HG03575 (cell line): ENCODE measurements at regions not wholly inside any gene's neighbourhood (a gene's known extent, or its start where the extent isn't known, plus 50 kb on each side); places are given as distances from the start of the nearest gene placed in this dataset.
"Not testable (repeated sequence)": the region's sequence is repeated elsewhere in the genome, so short reads cannot be mapped to it uniquely, and the experiment has no call there.

Experiments
- ATAC-seq: cut with Tn5 transposase; IDR thresholded peaks from one replicate; pipeline ENCODE4 v1.9.1; 2021; ENCODE audit not compliant: unreplicated experiment, insufficient number of reproducible peaks, low FRiP score; ENCODE audit errors: extremely low read depth

DNA sequence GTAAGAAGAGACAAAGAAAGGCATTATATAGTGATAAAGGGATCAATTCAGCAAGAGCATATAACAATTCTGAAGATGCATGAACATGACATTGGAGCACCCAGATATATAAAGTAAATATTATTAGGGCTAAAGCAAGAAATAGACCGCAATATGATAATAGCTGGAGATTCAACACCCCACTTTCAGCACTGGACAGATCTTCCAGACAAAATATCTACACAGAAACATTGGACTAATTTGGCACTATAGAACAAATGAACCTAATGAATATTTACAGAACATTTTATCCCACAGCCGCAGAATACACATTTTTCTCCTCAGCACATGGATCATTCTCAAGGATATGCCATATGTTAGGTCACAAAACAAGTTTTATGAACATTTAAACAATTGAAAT is 633.1 kb downstream of the JRKL start:
- no peak for ATAC-seq

DNA sequence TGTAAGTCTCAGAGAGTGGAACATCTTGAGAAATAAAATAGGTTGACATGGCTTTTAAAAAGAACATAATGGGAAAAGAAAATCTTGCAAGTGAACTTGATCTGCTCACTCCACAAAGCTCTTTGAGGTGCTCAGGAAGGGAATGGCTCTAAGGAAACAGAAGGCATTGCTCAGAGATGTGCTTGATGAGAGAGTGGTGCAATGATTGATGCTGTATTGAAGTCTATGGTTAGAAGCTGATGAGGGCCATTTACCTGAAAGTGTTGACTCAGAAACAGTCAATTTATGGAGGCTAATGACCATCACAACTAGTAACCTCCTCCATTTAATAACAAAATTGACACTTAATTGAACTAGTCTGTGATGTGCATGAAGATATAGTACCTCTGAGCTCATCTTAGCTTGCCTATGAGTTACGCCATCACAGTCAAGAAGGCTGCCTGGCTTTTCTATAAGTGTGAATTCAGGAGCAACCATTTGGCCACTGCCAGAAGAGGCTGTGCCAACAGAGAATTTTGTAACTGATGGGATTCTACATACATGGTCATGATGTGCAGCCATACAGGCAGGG is 639.1 kb downstream of the JRKL start:
- ATAC-seq: no peak

DNA sequence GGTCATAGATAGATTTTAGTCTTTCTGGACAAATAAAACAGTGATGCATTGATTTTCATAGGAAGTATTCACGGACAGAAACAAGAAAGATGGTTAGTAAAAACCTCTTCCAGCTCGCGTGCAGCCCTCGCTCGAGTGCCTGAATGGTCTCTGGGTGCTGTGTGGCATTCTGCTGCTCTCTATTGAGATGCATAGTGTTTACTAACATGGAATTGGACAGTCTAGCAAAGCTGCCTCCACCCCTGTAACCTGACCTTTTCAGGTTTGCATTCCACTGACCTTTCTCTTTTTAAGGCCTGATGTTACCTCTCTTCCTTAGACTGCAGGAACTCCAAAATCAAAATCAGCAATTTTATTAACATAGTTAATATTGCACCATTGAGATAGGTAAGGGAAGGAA is 643.4 kb downstream of the JRKL start:
- no peak for ATAC-seq

DNA sequence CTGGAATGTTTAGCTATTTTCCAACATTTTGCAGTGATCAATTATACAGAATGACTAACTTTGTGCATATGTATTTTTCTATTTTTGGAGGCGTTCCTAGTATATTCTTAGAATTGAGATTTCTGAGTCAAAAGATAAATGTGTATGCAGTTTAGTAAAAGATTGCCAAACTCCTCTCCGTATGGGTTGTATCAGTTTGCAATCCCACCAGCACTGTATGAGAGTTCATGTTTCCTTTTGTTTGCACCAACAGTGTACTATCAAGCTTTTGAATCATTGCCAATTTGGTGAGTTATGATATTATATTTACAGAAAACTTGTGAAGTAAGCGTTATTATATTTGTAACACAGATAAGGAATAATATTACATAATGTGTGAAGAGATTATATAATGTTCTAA is 658.7 kb downstream of the JRKL start:
- ATAC-seq: no peak

DNA sequence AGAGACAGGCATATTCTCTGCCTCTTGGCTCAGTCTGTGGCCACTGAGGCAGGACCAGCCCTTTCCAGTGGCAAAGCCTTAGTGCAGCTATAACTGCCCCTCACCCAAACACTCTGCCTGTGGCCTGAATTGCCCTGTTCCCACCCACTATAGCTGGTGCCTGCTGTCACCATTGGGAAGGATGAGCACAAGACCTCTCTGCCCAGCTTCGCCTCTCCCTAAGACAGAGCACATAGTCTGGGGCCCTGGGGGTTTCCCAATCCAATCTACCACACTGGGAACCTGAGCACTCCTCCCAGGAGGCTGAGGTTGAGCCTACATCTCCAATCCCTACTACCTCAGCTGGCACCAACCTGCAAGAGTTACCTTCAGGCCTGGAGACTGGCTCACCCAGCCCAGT is 670.4 kb downstream of the JRKL start:
- ATAC-seq: no peak

DNA sequence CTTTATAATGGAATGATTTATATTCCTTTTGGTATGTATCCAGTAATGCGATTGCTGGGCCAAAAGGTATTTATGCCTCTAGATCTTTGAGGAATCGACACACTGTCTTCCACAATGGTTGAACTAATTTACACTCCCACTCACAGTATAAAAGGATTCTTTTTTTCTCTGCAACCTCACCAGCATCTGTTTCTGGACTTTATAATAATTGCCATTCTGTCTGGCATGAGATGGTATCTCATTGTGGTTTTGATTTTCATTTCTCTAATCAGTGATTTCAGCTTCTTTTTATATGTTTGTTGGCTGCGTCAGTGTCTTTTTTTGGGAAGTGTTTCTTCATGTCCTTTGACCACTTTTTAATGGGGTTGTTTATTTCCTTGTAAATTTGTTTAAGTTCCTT is 679.3 kb downstream of the JRKL start:
- no peak for ATAC-seq

DNA sequence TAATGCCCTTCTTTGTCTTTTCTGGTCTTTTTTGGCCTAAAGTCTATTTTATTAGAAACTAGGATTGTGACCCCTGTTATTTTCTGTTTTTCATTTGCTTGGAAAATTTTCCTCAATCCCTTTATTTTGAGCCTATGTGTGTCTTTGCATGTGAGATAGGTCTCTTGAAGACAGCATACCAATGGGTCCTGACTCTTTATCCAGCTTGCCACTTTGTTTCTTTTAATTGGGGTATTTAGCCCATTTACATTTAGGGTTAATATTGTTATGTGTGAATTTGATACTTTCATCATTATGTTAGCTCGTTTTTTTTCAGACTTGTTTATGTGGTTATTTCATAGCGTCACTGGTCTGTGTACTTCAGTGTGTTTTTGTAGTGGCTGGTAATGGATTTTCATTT is 682.6 kb downstream of the JRKL start:
- no peak for ATAC-seq

DNA sequence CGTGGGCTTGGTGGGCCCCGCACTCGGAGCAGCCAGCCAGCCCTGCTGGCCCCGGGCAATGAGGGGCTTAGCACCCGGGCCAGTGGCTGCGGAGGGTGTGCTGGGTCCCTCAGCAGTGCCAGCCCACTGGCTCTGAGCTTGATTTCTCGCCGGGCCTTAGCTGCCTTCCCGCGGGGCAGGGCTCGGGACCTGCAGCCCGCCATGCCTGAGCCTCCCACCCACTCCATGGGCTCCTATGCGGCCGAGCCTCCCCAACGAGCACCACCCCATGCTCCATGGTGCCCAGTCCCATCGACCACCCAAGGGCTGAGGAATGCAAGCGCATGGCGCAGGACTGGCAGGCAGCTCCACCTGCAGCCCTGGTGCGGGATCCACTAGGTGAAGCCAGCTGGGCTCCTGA is 686.9 kb downstream of the JRKL start:
- not testable (repeated sequence) for ATAC-seq

DNA sequence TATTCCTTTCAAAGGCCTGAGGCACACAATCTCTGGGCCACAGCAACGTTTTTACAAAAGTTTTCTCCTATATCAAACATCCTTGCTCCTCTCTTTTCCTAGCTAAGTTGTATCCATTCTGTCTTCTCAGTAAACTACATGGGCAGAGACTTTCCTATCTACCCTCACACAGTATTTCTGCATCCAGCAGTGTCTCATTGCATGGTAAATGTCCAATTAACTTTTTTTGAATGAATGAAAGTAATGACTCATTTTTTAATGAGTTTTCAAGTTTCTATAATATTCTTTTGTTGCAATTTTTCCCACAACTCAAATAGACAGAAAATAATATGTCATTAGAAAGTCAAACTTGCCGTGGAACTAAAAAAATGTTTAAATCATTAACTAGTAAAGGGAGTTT is 688.6 kb downstream of the JRKL start:
- no peak for ATAC-seq

DNA sequence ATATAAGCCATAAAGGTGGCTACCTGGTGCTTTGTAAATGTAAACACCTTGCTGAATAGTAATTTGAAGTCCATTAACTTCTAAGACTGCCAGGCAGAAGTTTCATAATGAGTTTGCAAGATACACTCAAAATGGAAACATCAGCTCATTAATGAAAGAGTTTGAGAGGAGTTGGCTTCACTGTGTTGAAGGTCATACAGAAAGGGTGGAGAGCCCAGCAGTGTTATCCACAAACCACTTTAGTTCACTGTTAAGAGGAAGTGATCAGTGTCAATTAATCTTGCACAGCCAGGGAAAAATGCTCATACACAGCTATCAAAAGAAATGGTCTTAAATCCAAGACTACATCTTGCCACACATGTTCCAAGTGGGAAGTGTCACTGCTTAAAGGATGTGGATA is 689.4 kb downstream of the JRKL start:
- no peak for ATAC-seq

DNA sequence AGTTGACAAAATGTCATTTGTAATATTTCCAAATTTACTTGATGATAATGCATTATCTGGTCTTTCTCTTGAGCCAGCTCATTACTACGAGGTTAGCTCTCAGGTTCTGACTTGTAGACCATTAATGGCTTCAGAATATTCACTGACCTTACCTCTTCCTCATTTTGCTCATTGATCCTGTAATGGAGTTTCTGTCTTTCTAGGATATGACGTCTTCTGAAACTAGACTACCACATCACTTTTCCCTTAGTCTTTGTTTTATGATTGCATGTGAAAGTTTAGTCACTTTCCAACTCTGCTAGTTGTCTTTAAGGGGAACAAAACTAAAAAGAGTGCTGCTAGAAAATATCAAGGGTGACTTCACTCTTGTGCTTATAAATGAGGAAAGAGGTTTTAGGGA is 697.6 kb downstream of the JRKL start:
- ATAC-seq: no peak

DNA sequence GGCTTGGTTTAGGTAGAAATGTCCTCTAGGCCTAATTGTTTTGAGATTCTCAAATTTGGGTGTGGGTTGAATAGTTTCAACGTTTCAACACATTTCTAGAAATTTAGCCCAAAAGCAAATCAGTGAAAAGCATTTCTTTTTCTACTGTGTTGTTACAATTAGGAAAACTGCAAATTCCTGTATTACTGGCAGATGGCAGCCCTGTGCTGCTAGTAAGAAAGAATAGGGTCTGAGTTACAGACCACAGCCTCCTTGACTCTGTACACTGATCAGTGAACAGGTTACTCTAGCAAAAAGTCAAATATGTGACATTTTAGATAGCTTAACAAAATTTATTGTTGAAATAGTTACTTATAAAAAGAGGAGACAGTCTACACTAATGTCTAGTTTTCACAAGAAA is 703.0 kb downstream of the JRKL start:
- ATAC-seq: no peak

DNA sequence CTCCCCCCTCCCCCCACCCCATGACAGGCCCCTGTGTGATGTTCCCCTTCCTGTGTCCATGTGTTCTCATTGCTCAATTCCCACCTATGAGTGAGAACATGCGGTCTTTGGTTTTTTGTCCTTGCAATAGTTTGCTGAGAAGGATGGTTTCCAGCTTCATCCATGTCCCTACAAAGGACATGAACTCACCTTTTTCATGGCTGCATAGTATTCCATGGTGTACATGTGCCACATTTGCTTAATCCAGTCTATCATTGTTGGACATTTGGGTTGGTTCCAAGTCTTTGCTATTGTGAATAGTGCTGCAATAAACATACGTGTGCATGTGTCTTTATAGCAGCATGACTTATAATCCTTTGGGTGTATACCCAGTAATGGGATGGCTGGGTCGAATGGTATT is 712.4 kb downstream of the JRKL start:
- not testable (repeated sequence) for ATAC-seq

DNA sequence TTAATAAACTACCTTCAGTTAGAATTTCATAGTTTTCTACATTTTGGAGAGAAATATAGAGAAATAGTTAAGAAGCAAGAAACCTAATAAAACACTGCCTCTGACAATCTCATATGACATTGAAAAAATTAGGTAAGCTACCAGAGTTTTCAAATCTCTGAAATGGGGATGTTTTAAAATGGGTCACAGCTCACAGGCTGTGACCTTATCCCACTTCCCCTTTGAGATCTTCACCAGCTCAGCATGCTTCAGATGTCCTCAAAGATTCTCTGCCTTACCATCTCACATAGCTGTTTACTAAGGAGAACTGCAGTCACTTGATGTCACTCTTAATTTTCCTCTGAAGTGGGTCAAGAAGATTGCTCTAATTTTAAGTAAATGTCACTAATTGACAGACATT is 717.8 kb downstream of the JRKL start:
- ATAC-seq: no peak

DNA sequence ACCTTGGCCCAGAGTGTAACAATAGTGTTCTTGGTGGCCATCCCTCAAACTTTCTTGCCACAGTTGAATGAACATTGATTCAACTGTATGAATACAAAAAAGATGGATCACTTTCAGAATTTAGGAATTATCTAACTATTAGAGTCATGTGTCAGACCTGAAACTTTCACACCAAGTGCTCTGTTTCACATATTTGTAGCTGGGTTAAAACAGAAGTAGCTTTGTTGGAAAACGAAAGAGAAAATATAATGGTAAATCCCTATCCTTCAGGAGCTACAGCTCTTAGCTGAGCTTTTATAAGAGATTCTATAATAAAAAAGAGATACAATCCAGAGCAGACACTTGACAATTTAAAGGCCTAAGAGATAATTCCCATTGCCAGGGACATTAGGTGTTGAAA is 719.3 kb downstream of the JRKL start:
- no peak for ATAC-seq

DNA sequence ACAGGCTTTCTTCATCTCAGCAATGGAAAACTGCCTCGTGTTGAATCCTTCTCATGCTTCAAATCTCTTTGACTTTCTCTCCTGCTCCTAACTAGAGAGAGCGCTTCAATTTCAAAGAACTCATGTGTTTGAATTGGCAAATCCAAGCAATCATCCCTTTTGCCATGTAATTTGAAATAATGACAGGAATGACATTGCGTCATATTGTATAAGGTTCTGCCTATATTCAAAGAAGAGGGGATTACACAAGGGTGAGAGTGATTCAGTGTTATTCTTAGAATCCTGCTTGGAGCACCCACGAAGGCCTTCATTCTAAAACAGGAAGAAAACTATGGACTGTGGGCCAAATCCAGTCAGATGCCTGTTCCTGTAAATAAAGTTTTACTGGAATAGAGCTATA is 720.6 kb downstream of the JRKL start:
- ATAC-seq: no peak

DNA sequence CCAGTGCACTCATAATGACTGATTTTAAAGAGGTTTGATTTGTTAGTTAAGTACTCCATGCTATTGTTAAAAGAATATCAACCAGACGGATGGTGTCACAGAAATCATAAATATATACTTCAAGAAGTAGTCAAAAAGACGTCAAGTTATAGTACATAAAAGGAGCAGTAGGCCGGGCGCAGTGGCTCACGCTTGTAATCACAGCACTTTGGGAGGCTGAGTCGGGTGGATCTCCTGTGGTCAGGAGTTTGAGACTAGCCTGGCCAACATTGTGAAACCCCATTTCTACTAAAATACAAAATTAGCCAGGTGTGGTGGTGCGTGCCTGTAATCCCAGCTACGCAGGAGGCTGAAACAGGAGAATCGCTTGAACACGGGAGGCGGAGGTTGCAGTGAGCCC is 721.7 kb downstream of the JRKL start:
- no peak for ATAC-seq

DNA sequence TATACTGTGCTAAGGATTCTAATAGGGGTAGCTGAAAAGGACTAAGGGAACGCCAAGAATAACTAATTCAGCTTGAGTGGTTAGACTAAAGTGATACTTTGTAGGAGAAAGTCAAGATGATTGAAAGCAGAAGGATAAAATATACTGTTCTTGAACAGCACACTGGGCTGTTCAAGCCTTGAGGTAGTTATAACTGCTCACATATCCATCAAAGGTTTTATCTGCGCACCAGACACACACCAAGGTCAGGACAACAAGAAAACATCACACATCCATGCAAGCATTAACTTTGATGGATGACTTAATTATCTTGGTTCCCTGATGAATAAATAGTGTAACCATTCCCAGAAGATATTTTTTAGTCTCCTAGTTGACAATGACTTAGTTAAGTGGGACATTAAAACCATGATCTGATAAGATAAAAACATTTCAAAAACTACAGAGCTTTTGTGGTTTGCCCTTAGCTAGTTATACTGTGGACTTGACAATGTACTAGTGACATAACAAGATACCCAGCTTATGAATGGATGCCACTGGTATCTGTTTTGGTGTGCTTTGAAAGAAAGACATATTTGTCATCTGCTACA is 728.9 kb downstream of the JRKL start:
- ATAC-seq: no peak

DNA sequence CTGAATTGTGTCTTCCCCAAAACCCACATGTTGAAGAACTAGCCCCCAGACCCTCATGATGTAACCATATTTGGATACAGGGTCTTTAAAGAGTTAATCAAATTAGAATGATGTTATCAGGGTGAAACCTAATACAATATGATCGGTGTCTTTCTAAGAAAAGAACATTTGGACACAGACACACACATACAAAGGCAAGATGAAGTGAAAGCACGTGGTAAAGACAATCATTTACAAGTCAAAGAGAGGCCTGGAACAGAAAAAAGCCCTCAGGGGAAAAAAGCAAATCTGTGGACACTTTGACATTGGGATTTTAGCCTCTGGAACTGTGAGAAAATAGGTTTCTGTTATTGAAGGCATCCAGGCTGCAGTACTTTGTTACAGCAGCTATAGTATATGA is 733.4 kb downstream of the JRKL start:
- ATAC-seq: no peak

DNA sequence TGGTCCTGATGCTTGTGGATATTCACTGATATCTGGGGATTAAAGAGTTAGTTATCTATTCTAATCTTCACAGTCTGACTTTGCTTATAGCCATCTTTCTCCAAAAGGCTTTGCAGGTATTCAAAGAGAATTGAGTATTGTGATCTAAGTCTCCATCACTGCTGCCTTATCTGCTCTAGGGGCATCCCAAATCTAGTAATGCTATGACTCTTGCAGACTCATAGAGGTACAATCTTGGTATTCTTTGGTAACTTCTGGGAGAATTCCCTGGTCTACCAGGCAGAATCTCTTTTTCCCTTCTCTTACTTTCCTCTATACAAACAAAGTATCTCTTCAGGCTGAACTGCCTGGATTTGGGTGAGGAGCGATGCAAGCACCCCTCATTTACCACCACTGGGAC is 746.3 kb downstream of the JRKL start:
- ATAC-seq: no peak

DNA sequence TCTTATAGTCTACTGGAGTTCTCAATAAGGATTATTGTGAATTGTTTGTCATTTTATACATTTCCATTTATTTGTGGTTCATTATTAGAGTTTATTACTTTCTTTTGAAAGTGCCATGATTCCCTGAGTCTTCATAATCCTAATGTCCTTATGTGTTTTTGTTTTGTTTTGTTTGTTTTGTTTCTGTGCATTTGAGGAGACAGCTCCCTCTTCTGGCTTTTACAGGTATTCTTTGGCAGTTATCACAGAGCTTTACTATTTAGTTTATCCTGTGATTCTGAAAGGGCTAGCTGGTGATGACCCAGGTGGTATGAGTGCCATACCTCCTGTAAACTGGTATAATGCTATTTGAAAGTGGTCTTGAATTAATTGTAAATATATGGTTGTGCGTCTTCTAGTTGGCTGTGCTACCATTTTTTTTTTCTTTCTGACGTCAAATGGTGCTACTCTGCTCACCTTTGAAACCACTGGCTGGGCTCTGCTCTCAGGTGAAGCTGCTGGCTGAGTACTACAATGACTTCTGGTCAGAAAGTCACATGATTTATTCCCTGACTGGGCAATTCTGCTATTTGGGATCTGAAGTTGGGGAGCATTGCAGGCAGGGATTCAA is 751.2 kb downstream of the JRKL start:
- no peak for ATAC-seq
